Breast epithelium (tissue), 4 donors: ENCODE measurements at regions not wholly inside any gene's neighbourhood (a gene's known extent, or its start where the extent isn't known, plus 50 kb on each side); places are given as distances from the start of the nearest gene placed in this dataset.

Experiments
- DNase-seq, 2 donors: peaks; one replicate each; pipeline ENCODE4 v3.0.0-alpha.2; 2019; ENCODE audit warnings: low spot score in 2 of 2
- H3K27ac ChIP-seq, 2 donors: fragments of 200-600 bp; sonication (generic) in 1 of 2; one replicate each; pipeline ENCODE4 v1.5.1; 2016 to 2019; ENCODE audit warnings: mild to moderate bottlenecking in 1 of 2
- H3K27me3 ChIP-seq, 2 donors: fragments of 200-600 bp; sonication (generic) in 1 of 2; one replicate each; pipeline versions ENCODE4 v1.5.1 to v1.6.0; 2017 to 2019; ENCODE audit warnings: control low read depth in 1 of 2, mild to moderate bottlenecking in 1 of 2
- H3K36me3 ChIP-seq: fragments of 200-600 bp; one replicate; pipeline ENCODE4 v1.5.1; 2019
- H3K4me1 ChIP-seq, 2 donors: fragments of 200-600 bp; sonication (generic); one replicate each; pipeline ENCODE4 v1.5.1; 2016 to 2019; ENCODE audit warnings: control low read depth in 1 of 2
- H3K4me3 ChIP-seq, 3 donors: fragments of 200-600 bp; sonication (generic); 1 replicate in 2 of 3; 2 replicates in 1 of 3; pipeline ENCODE4 v1.5.1; 2016 to 2019; ENCODE audit warnings: mild to moderate bottlenecking in 3 of 3, moderate library complexity in 2 of 3
- H3K9me3 ChIP-seq, 2 donors: fragments of 200-600 bp; sonication (generic) in 1 of 2; one replicate each; pipeline ENCODE4 v1.5.1; 2016 to 2019; ENCODE audit warnings: control low read depth in 1 of 2
- CTCF ChIP-seq, 3 donors: fragments of 450-650 bp; IDR thresholded peaks; one replicate each; pipeline ENCODE4 v1.5.1; 2016 to 2017; ENCODE audit warnings: antibody characterized with exemption in 3 of 3, mild to moderate bottlenecking in 3 of 3, moderate library complexity in 3 of 3
- POLR2A ChIP-seq: fragments of 450-650 bp; IDR thresholded peaks from one replicate; pipeline ENCODE4 v1.6.1; 2016; ENCODE audit warnings: antibody characterized with exemption, mild to moderate bottlenecking, moderate library complexity
- POLR2AphosphoS5 ChIP-seq, 3 donors: sonication (generic); formaldehyde crosslinking; IDR thresholded peaks; one replicate each; pipeline ENCODE4 v1.6.1; 2017; ENCODE audit warnings: antibody characterized with exemption in 3 of 3
- intact Hi-C: fragments of 100-400 bp; cut with DNase I; formaldehyde crosslinking; loops from one replicate; pipeline ENCODE4 v1.15.1; 2023; ENCODE audit warnings: low total_unique reads

GRCh38 chr9:106745457-106745856 is 117.5 kb upstream of the ZNF462 start:
- Histone ChIP-seq H3K36me3 (no peaks in the 10 kb centered on the region), H3K9me3 (no peaks in the 10 kb centered on the region), H3K4me3 (no peak overlapping the region), H3K27ac (no peak overlapping the region), H3K27me3 (no peaks in the 10 kb centered on the region), H3K4me1 (no peaks in the 10 kb centered on the region)
- intact Hi-C loops = no loop called here
- no peak for DNase-seq
- TF ChIP-seq POLR2AphosphoS5 (IDR thresholded peaks at IDR 0.05) (no peak), CTCF (IDR thresholded peaks at IDR 0.05) (no peak), POLR2A (no peak)

- intact Hi-C loops = no loop called here
- no peak for TF ChIP-seq POLR2AphosphoS5 (IDR thresholded peaks at IDR 0.05)
- no peak for TF ChIP-seq POLR2A
- no peak for TF ChIP-seq CTCF (IDR thresholded peaks at IDR 0.05)
- H3K27ac ChIP-seq = no peak overlapping the region
- no peak overlapping the region for H3K4me3 ChIP-seq
- H3K4me1 ChIP-seq = no peaks in the 10 kb centered on the region
- no peaks in the 10 kb centered on the region for H3K9me3 ChIP-seq
- H3K36me3 ChIP-seq = no peaks in the 10 kb centered on the region
- no peak for DNase-seq
- no peaks in the 10 kb centered on the region for H3K27me3 ChIP-seq
Observed at GRCh38 chr9:106745876-106746275, 117.1 kb upstream of the ZNF462 start.

GRCh38 chr9:106751681-106752080 is 111.3 kb upstream of the ZNF462 start:
- H3K4me3 ChIP-seq = no peak overlapping the region
- TF ChIP-seq POLR2AphosphoS5 (IDR thresholded peaks at IDR 0.05) = no peak
- no peak for TF ChIP-seq POLR2A
- TF ChIP-seq CTCF (IDR thresholded peaks at IDR 0.05) = no peak
- H3K9me3 ChIP-seq = no peaks in the 10 kb centered on the region
- no peaks in the 10 kb centered on the region for H3K27me3 ChIP-seq
- intact Hi-C loops = no loop called here
- H3K4me1 ChIP-seq = no peaks in the 10 kb centered on the region
- H3K36me3 ChIP-seq = no peaks in the 10 kb centered on the region
- DNase-seq = no peak
- H3K27ac ChIP-seq = no peak overlapping the region

- no peak for TF ChIP-seq CTCF (IDR thresholded peaks at IDR 0.05)
- no peak for TF ChIP-seq POLR2A
- no peak for TF ChIP-seq POLR2AphosphoS5 (IDR thresholded peaks at IDR 0.05)
- no peaks in the 10 kb centered on the region for H3K4me1 ChIP-seq
- DNase-seq = no peak
- no peak overlapping the region for H3K4me3 ChIP-seq
- H3K27ac ChIP-seq = no peak overlapping the region
- no peaks in the 10 kb centered on the region for H3K27me3 ChIP-seq
- intact Hi-C loops = no loop called here
- H3K36me3 ChIP-seq = no peaks in the 10 kb centered on the region
- no peaks in the 10 kb centered on the region for H3K9me3 ChIP-seq
Observed at GRCh38 chr9:106752581-106752980, 110.4 kb upstream of the ZNF462 start.

- intact Hi-C loops = no loop called here
- no peaks in the 10 kb centered on the region for H3K27me3 ChIP-seq
- no peak overlapping the region for H3K4me3 ChIP-seq
- no peaks in the 10 kb centered on the region for H3K4me1 ChIP-seq
- no peaks in the 10 kb centered on the region for H3K9me3 ChIP-seq
- no peak overlapping the region for H3K27ac ChIP-seq
- TF ChIP-seq POLR2AphosphoS5 (IDR thresholded peaks at IDR 0.05) (no peak), POLR2A (no peak), CTCF (IDR thresholded peaks at IDR 0.05) (no peak)
- DNase-seq = no peak
- no peaks in the 10 kb centered on the region for H3K36me3 ChIP-seq
Observed at GRCh38 chr9:106753155-106753671, 109.8 kb upstream of the ZNF462 start.
